ENCODE measurements at regions not wholly inside any gene's neighbourhood (a gene's known extent, or its start where the extent isn't known, plus 50 kb on each side); places are given as distances from the start of the nearest gene placed in this dataset.

- Histone ChIP-seq H3K4me1 (ENCODE audit: control insufficient read depth in 2 of 2, insufficient read depth in 2 of 2, low read length in 2 of 2) (no peaks in the 10 kb centered on the region), H2AFZ (ENCODE audit: insufficient read depth, low read depth, low read length, poor library complexity, severe bottlenecking) (no peak overlapping the region), H3K9ac (ENCODE audit: low read length) (no peak overlapping the region), H3K4me3 (ENCODE audit: control extremely low read depth in 1 of 5, extremely low read depth in 1 of 5, insufficient read depth in 1 of 5, low read depth in 2 of 5, low read length in 4 of 5) (no peak overlapping the region), H3K27ac (ENCODE audit: low read length in 2 of 2) (no peak overlapping the region), H3K4me2 (replicated peaks; ENCODE audit: low read depth, low read length, poor library complexity, severe bottlenecking) (no peak overlapping the region), H3K9me3 (ENCODE audit: control extremely low read depth in 1 of 3, control insufficient read depth in 2 of 3, insufficient read depth in 1 of 3, low read length in 2 of 3) (peaks cover 0 to 3% (median 0%) of the 10 kb centered on the region in 3 donors), H3K36me3 (replicated peaks in 1 of 2; ENCODE audit: control extremely low read depth in 1 of 2, control insufficient read depth in 1 of 2, extremely low read depth in 1 of 2, insufficient read depth in 2 of 2, low read length in 1 of 2) (no peaks in the 10 kb centered on the region), H4K20me1 (ENCODE audit: control insufficient read depth, insufficient read depth, low read length, poor library complexity, severe bottlenecking) (no peaks in the 10 kb centered on the region), H3K79me2 (ENCODE audit: control insufficient read depth, insufficient read depth, low read length) (no peaks in the 10 kb centered on the region), H3K27me3 (replicated peaks in 1 of 4; ENCODE audit: control extremely low read depth in 1 of 4, control insufficient read depth in 3 of 4, insufficient read depth in 4 of 4, low read length in 3 of 4) (peaks cover 0 to 3% (median 0%) of the 10 kb centered on the region in 4 experiments)
- Mint-ChIP-seq H3K4me1 (no peaks in the 10 kb centered on the region), H3K27ac (no peak overlapping the region), H3K4me3 (no peak overlapping the region), H3K9me3 (ENCODE audit: insufficient read depth) (no peaks in the 10 kb centered on the region), H3K27me3 (no peaks in the 10 kb centered on the region)
- DNase-seq: no peak
- no peak for ATAC-seq (ENCODE audit: low read depth)
- TF ChIP-seq EZH2 (IDR thresholded peaks at IDR 0.05; ENCODE audit: borderline replicate concordance, insufficient read depth, low read depth, low read length, poor library complexity, severe bottlenecking) (no peak), CTCF (IDR thresholded peaks at IDR 0.05) (no peak)
- CTCF ChIA-PET: no interaction called here
- POLR2A ChIA-PET: no interaction called here
- 88% methylated on average over 8 of the region's 8 CpGs for WGBS (ENCODE audit: insufficient coverage)
- intact Hi-C loops (cut with micrococcal nuclease): no loop called here
Observed at GRCh38 chr21:32198384-32198783, 80.5 kb downstream of the MIS18A start.

GRCh38 chr21:32197896-32198295 lies 81.0 kb downstream of the MIS18A start:
- TF ChIP-seq CTCF (IDR thresholded peaks at IDR 0.05) (no peak), EZH2 (IDR thresholded peaks at IDR 0.05; ENCODE audit: borderline replicate concordance, insufficient read depth, low read depth, low read length, poor library complexity, severe bottlenecking) (no peak)
- DNase-seq (no peak), ATAC-seq (ENCODE audit: low read depth) (no peak)
- H3K79me2 ChIP-seq (ENCODE audit: control insufficient read depth, insufficient read depth, low read length): no peaks in the 10 kb centered on the region
- peaks cover 0 to 3% (median 0%) of the 10 kb centered on the region in 4 experiments for H3K27me3 ChIP-seq (replicated peaks in 1 of 4; ENCODE audit: control extremely low read depth in 1 of 4, control insufficient read depth in 3 of 4, insufficient read depth in 4 of 4, low read length in 3 of 4)
- Mint-ChIP-seq H3K9me3 (ENCODE audit: insufficient read depth) (peaks cover 2% of the 10 kb centered on the region), H3K4me1 (no peaks in the 10 kb centered on the region), H3K4me3 (no peak overlapping the region), H3K27me3 (no peaks in the 10 kb centered on the region), H3K27ac (no peak overlapping the region)
- no peak overlapping the region for H3K4me2 ChIP-seq (replicated peaks; ENCODE audit: low read depth, low read length, poor library complexity, severe bottlenecking)
- H4K20me1 ChIP-seq (ENCODE audit: control insufficient read depth, insufficient read depth, low read length, poor library complexity, severe bottlenecking): no peaks in the 10 kb centered on the region
- H3K9me3 ChIP-seq (ENCODE audit: control extremely low read depth in 1 of 3, control insufficient read depth in 2 of 3, insufficient read depth in 1 of 3, low read length in 2 of 3): peaks cover 0 to 3% (median 0%) of the 10 kb centered on the region in 3 donors
- no peaks in the 10 kb centered on the region for H3K4me1 ChIP-seq (ENCODE audit: control insufficient read depth in 2 of 2, insufficient read depth in 2 of 2, low read length in 2 of 2)
- ChIA-PET POLR2A (no interaction called here), CTCF (no interaction called here)
- WGBS (ENCODE audit: insufficient coverage): no CpG with 5 or more reads among the region's 2 CpGs
- no peak overlapping the region for H3K27ac ChIP-seq (ENCODE audit: low read length in 2 of 2)
- no peak overlapping the region for H2AFZ ChIP-seq (ENCODE audit: insufficient read depth, low read depth, low read length, poor library complexity, severe bottlenecking)
- H3K9ac ChIP-seq (ENCODE audit: low read length): no peak overlapping the region
- no peak overlapping the region for H3K4me3 ChIP-seq (ENCODE audit: control extremely low read depth in 1 of 5, extremely low read depth in 1 of 5, insufficient read depth in 1 of 5, low read depth in 2 of 5, low read length in 4 of 5)
- intact Hi-C loops (cut with micrococcal nuclease): no loop called here
- H3K36me3 ChIP-seq (replicated peaks in 1 of 2; ENCODE audit: control extremely low read depth in 1 of 2, control insufficient read depth in 1 of 2, extremely low read depth in 1 of 2, insufficient read depth in 2 of 2, low read length in 1 of 2): no peaks in the 10 kb centered on the region
